Cerebellar cortex (tissue), 1 donor: ENCODE measurements at regions not wholly inside any gene's neighbourhood (a gene's known extent, or its start where the extent isn't known, plus 50 kb on each side); places are given as distances from the start of the nearest gene placed in this dataset.

ENCODE experiments used
- DNase-seq: peaks from one replicate; pipeline ENCODE4 v3.0.0-alpha.2; 2015; ENCODE audit warnings: low spot score

GRCh38 chr11:115897707-115898106 lies 393.5 kb upstream of the CADM1 start:
- no peak for DNase-seq

- DNase-seq: no peak
These were observed 391.9 kb upstream of the CADM1 start for GRCh38 chr11:115896084-115896483.

GRCh38 chr11:115895594-115895993 lies 391.4 kb upstream of the CADM1 start:
- no peak for DNase-seq

- no peak for DNase-seq
These were observed 390.0 kb upstream of the CADM1 start for GRCh38 chr11:115894176-115894575.

GRCh38 chr11:115893461-115894099 lies 389.4 kb upstream of the CADM1 start:
- DNase-seq: no peak

- no peak for DNase-seq
These were observed 387.8 kb upstream of the CADM1 start for GRCh38 chr11:115892016-115892415.

- DNase-seq: no peak
These were observed 387.4 kb upstream of the CADM1 start for GRCh38 chr11:115891581-115891980.

- DNase-seq: no peak
These were observed 386.3 kb upstream of the CADM1 start for GRCh38 chr11:115890500-115890899.

- no peak for DNase-seq
These were observed 385.5 kb upstream of the CADM1 start for GRCh38 chr11:115889712-115890111.

GRCh38 chr11:115887727-115888126 lies 383.5 kb upstream of the CADM1 start:
- no peak for DNase-seq

GRCh38 chr11:115887316-115887715 lies 383.1 kb upstream of the CADM1 start:
- DNase-seq: peak; percentile 55

- no peak for DNase-seq
These were observed 382.2 kb upstream of the CADM1 start for GRCh38 chr11:115886422-115886733.

GRCh38 chr11:115885535-115886421 lies 381.6 kb upstream of the CADM1 start:
- DNase-seq: no peak

- DNase-seq: no peak
These were observed 380.8 kb upstream of the CADM1 start for GRCh38 chr11:115884800-115885534.

GRCh38 chr11:115874843-115875242 lies 370.6 kb upstream of the CADM1 start:
- no peak for DNase-seq

GRCh38 chr11:115873813-115874212 lies 369.6 kb upstream of the CADM1 start:
- DNase-seq: no peak

- no peak for DNase-seq
These were observed 368.2 kb upstream of the CADM1 start for GRCh38 chr11:115872416-115872815.

- no peak for DNase-seq
These were observed 367.0 kb upstream of the CADM1 start for GRCh38 chr11:115871161-115871760.

- no peak for DNase-seq
These were observed 365.7 kb upstream of the CADM1 start for GRCh38 chr11:115869780-115870431.

GRCh38 chr11:115869131-115869530 lies 364.9 kb upstream of the CADM1 start:
- no peak for DNase-seq

GRCh38 chr11:115860246-115860645 lies 356.0 kb upstream of the CADM1 start:
- DNase-seq: no peak

GRCh38 chr11:115848611-115849010 lies 344.4 kb upstream of the CADM1 start:
- no peak for DNase-seq
